ENCODE measurements at regions not wholly inside any gene's neighbourhood (a gene's known extent, or its start where the extent isn't known, plus 50 kb on each side); places are given as distances from the start of the nearest gene placed in this dataset.
"Not testable (repeated sequence)": the region's sequence is repeated elsewhere in the genome, so short reads cannot be mapped to it uniquely, and the experiment has no call there.

DNA sequence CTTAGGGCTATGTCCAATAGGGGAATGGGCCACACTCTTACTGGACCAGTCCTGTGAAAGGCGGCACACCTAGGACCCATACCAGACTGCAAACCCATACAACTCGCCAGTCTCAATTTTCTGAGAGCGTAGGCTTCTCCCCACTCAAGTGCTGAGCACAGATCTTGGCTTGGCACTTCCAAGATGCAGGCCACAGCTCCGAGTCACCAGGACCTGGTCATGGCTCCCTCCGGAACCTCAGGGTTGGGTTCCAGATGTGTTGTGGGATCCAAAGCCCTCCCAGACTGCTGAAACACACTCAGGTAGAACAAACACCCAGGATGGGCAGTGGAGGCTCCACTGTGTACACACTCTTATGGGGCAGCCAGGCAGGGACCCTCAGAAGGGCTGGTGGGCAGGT lies 103.3 kb downstream of the TMEM144 start:
- DNase-seq (ENCODE audit: low spot score) (no peak), FAIRE-seq (no peak)

DNA sequence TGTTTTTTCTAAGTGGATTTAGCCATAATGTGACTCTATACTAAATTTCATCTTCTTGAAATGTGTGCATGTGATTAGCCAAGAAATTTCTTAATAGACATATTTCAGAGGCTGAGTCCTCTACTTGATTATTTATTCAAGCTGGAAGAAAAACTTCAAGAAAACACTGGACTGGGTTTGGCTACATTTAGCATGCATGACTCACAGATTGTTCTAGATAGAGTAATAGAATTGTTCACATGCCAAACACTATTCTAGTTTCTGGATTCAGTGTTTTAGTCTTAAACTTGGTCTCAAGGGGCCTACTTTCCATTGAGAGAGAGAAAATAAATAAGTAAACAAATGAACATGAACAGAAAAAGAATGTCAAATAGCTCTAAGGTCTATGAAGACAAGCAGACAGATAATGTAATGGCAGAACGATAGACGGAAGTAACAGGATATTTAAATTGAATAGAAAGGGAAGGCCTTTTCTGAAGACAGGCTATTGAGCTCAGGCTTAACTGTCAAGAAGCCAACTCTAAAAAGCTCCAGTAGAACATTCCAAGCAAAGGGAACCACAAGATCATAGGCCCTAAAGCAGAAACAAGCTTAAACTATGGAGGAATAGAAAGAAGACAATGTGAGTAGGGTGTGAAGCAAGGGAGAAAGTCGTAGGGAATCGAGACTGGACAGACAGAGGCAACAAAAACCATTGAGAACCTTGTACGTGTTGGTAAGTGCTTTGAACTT lies 104.6 kb downstream of the TMEM144 start:
- DNase-seq (ENCODE audit: low spot score), result peak; percentile 14
- FAIRE-seq, result no peak

DNA sequence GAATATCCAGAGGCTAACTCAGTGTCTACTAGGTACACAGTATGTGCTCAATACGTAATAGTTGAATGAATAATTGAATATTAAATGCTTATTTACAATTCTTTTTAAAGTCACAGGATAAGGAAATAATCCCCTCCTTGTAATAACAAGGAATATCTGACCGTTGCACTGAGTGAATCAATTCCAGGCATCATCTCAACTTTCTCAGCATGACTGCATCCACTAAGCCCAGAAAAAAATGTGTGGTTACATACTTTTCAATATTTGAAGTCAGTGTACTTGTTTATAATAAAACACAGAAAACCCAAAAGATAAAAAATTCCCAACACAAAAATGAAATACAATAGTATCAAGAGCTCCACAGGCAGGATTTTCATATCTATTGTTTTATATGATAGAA lies 105.4 kb downstream of the TMEM144 start:
- FAIRE-seq (no peak), DNase-seq (ENCODE audit: low spot score) (no peak)

DNA sequence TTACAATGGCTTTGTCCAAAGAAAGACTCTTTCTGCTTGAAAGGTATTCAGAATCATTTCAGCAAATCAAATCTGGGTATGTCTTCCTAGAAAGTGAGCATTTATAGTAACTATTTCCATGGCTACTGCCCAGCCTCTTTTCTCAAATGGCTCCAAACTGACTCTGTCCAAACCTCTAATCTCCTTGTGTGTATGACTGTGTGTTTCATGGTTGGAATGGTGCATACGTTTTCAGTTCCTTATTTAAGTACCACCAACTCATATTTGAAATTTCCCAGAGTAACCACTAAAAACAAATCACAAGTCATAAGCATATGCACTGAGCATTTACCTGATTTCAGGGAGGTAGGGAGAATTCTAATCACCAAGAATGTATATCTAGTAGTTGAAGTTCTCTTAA lies 106.0 kb downstream of the TMEM144 start:
- FAIRE-seq, result no peak

DNA sequence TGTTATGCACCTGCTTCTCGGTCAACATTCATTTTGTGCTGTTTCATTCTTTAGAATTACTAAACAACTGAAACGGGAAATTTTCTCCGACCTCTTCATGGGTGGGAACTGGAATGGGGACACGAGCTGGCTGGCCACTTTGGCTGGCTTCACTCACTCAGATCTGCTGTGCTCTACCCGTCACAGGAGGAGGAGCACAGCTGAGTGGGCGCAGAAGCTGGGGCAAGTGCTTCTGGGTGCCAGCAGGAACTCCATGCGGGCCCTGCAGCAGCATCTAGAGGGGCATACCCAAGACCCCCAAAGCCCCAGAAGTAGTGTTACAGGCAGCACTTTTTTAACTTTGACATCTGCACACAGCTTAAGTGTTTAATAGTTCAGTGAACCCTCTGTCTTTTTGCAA lies 109.6 kb downstream of the TMEM144 start:
- no peak for FAIRE-seq
- DNase-seq (ENCODE audit: low spot score), result no peak

More for the DNA sequence above, 106.0 kb downstream of the TMEM144 start:
- DNase-seq (ENCODE audit: low spot score), result no peak

DNA sequence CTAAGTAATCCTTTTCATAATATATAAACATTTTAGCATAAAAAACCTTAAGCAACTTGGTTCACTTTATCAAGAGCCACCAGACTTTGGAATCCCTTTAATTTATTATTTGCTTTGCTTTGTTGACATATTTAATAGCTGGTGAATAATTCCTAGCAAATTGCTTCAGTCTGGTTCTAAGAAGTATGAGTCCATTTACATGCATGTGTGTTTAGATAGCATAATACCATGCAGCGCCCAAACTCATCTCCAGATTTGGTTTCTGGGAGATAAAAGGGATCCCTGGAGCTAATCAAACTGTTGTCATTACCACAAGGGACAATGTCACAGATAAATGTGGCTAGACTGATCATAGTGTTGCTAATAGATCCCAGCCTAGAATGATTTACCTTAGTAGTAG lies 111.8 kb downstream of the TMEM144 start:
- no peak for FAIRE-seq
- DNase-seq (ENCODE audit: low spot score), result no peak

DNA sequence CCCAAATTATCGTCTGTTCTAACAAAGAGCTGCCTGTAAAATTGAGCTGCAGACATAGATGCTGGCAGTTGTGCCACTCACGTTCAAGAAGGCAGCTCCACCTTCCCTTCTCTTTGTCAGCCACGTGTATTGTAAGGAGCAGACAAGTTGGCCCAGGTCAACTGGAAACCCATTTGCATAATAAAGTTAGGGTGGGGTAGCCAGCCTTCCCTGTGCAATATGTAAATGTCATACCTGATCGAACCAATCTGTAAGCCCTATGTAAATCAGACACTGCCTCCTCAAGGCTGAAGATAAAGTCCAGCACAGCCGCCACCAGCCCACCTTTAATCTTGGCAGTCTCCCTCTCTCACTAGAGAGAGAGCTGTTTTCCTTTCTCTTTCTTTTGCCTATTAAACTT lies 117.2 kb downstream of the TMEM144 start:
- FAIRE-seq, result no peak
- no peak for DNase-seq (ENCODE audit: low spot score)

DNA sequence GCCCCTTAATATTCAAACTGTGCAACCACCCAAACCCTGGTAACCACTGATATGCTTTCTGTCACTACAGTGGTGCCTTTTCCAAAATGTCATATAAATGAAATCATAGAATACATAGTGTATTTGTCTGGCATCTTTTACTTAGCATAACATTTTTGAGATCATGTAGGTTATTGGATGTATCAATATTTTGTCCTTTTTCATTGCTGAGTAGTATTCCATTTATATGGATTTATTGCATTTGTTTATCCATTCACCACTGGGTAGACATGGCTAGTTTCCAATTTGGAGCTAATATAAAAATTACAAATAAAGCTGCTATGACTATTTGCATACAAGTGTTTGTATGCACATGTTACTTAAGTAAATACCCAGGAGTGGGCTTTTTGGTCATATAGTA lies 121.6 kb downstream of the TMEM144 start:
- FAIRE-seq (no peak), DNase-seq (ENCODE audit: low spot score) (no peak)

DNA sequence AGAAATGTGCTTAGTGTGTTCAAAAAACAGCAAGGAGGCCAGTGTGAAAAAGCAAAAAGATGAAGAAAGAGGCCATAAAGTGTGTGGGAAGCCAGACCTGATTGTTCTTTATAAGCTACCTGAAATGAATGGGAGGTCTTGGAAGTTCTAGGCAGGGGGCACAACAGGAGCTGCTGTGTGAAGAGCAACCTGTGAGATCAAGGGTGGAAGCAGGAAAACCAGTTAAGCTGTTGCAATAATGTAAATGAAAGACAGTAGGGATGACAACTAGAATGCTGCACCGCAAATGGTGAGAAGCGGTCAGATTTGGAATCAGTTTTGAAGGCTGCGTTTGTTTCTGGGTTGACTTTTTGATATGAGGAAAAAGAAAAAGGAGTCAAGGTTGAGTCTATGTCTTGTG lies 123.5 kb downstream of the TMEM144 start:
- no peak for DNase-seq (ENCODE audit: low spot score)
- no peak for FAIRE-seq

DNA sequence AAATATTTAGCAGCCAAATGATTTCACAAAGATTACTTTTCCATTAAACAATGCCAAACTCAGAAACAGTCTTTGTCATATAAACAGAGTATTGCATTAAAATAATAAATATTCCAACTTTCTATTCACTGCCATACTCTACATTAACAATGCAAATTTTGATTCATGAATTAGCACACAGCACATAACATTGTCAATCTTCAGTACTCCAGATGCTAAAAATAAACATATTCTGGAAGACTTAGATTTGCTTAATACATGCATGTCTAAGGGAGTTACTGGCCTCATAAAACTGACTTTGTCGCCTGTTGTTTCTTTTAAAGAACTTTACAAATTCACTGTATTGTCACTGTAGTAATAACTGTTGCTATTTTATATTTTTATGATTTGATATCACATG lies 131.6 kb downstream of the TMEM144 start:
- FAIRE-seq, result no peak
- DNase-seq (ENCODE audit: low spot score), result no peak

DNA sequence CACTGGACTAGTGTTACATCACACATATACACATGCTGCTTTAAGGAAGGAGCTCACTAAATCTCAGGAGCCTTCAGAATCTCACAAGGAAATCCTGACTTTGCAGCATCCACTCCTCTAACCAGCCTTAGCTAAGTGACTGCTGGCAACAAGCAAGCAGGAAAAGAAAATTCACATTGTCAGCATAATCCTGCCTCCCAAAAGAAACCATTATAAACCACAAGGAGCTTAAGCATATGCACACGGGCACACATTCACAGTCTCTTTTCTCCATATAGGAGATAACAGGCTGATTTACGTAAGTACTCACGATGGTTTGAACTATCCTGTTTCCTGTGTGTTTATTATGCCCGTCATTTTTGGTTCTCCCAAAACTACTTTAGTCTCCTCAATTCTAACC lies 136.3 kb downstream of the TMEM144 start:
- DNase-seq (ENCODE audit: low spot score) (no peak), FAIRE-seq (no peak)

DNA sequence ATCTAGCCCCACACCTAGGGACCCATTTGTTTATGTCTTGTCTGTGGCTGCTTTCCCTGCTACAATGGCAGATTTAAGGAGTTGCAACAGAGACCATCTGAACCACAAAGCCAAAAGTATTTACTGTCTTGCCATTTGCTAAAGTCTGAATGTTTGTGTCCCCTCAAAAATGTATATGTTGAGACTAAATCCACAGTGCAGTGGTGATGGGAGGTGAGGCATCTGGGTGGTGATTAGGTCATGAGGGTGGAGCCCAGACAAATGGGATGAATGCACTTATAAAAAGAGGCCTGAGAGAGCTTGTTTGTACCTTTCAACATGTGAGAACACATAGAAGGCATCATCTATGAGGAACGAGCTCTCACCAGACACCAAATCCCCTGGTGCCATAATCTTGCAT lies 137.3 kb downstream of the TMEM144 start:
- FAIRE-seq (no peak), DNase-seq (ENCODE audit: low spot score) (no peak)

DNA sequence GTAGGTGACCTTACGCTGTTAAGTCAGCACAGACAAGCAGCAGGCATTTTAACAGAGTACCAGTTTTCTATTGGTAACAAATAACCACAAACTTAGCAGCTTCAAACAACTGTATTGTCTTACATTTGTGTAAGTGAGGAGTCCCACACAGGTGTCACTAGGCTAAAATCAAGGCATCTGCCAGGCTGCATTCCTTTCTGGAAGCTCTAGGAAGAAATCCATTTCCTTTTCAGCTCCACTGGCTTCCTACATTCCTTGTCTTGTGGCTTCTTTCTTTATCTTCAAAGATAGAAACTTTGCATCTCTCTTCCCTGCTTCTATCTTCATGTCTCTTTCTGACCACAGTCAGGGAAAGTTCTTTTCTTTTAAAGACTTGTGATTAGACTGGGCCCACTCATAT lies 139.9 kb downstream of the TMEM144 start:
- no peak for DNase-seq (ENCODE audit: low spot score)
- no peak for FAIRE-seq

DNA sequence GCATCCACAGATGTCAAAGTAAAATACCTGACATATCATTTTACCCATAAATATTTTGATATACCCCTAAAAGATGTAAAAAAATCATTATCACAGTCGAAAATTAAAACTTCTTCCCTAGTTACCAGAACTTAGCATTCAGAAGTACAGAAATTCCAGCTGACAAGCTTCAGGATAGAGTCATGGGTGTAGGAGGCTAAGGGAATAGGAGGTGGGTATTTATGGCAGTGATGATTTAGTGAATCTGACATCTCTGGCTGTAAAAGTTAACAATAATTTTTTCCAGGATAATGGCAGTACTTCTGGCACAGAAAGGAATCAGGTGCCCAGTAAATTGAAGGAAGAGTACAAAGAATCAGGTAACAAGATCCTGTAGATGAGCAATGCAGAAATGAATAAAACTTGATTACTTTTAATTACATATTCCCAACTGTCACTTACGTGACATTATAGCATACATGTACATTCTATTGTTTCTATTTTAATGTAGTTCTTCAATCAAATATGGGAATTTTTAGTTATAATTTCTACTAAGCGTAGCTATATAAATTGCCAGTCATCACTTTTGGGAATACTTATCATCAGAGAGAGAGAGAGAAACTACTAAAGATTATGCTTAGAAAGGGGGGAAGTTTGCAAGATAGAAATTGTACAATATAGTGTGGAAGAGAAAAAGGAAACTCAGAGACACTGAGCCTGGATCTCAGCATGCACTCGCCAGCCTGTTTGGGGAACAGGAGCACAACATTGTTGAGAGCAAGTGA lies 143.4 kb downstream of the TMEM144 start:
- DNase-seq (ENCODE audit: low spot score) (no peak), FAIRE-seq (no peak)

DNA sequence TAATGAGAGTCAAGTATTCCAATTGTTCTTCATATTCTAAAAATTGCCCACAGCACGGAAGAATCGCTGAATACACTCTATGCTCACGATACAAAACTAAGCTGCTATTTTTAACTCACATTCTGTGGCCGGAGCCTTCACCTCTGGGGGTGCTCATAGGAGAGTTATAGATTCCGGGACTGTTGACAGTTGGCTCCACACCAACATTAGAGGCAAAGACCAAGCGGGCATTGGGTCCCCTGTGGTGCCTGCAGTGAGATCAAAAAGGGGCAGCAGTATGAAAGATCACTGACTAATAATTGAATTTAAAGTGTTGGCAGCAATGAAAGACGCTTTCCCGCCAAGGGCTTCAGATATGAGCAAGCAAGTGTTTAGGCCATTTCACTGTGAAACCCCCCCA lies 146.0 kb downstream of the TMEM144 start:
- FAIRE-seq (no peak), DNase-seq (ENCODE audit: low spot score) (no peak)

DNA sequence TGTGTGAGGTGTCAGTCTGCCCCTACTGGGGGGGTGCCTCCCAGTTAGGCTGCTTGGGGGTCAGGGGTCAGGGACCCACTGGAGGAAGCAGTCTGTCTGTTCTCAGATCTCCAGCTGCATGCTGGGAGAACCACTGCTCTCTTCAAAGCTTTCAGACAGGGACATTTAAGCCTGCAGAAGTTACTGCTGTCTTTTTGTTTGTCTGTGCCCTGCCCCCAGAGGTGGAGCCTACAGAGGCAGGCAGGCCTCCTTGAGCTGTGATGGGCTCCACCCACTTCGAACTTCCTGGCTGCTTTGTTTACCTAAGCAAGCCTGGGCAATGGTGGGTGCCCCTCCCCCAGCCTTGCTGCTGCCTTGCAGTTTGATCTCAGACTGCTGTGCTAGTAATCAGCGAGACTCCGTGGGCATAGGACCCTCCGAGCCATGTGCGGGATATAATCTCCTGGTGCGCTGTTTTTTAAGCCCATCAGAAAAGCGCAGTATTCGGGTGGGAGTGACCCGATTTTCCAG lies 153.7 kb upstream of the RXFP1 start:
- FAIRE-seq; DNase-seq (ENCODE audit: low spot score): not testable (repeated sequence)

DNA sequence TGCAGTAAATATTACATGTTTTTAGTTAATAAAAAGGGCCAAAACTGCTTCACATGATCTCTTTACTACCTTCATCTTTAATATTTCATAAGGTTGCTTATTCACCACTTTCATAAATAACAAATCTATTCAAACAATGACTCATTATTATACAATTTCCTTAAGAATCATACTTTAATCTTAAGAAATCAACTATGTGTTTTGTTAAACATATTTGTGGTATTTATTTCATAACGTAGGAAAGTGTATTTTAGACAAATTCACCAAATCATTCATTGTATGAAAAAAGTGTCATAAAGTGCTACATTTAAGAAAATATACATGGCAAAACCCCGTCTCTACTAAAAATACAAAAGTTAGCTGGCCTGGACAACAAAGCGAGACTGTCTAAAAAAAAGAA lies 150.5 kb upstream of the RXFP1 start:
- FAIRE-seq (no peak), DNase-seq (ENCODE audit: low spot score) (no peak)

DNA sequence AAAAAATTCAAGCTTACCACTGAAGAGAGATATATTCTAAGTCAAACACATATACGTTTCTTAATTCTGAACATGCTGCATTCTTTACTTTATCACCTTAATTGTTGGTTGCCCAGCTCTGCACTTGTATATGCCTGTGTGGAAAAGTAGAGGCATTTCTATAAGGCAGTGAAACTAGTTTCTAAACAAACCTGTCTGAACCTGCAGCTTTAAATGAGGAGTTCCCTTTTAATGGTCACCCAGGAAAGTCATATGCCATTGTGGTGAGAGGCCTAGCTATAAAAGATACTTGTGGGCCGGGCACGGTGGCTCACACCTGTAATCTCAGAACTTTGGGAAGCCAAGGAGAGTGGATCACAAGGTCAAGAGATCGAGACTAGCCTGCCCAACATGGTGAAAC lies 147.4 kb upstream of the RXFP1 start:
- no peak for FAIRE-seq
- no peak for DNase-seq (ENCODE audit: low spot score)

DNA sequence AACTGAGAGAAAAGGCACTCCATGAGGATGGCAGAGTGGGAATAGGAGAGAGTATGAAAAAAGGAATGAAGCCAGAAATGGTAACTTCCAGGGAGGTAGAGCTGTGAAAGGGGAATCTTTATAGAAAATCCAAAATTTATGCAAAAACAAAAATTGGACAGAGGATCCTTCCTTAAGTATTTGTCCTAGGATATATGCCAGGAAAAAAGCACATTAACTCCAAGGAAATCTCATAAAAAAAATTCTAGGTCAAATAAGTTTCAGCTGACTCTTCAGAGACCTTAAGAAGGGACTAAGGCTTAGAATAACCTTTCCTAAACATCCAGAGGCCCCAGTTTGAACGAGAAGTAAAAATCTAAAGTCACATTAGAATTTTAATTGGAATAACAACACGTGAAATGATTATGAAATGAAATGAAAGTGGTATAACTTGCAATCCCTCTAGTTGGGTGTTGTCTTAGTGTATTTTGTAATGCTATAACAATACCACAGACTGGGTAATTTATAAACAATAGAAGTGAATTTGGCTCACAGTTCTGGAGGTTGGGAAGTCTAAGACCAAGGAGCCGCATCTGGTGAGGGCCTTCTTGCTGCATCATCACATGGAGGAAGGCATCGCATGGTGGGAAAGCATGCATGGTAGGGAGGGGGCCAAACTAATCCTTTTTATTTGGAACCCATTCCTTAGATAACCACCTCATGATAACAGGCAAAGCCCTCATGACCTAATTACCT lies 145.4 kb upstream of the RXFP1 start:
- no peak for DNase-seq (ENCODE audit: low spot score)
- no peak for FAIRE-seq

DNA sequence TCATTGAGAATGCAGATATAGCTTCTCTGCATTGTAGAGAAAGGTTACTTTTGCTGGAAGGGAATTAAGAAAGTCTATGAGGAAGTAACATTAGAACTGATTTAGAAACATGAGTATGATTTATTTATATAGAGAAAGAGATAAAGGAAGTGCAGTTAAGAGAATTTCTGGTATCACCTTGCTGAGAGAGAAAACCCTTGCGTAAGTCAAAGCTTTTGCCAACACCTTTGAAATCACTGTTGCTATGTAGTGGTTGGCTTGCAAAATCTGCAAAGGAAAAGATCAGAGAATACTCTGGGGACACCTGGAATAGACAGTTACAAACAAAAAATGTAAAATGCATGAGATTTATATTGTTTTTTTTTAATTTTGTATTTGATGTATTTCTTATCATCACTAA lies 137.3 kb upstream of the RXFP1 start:
- FAIRE-seq, result no peak
- DNase-seq (ENCODE audit: low spot score), result no peak

DNA sequence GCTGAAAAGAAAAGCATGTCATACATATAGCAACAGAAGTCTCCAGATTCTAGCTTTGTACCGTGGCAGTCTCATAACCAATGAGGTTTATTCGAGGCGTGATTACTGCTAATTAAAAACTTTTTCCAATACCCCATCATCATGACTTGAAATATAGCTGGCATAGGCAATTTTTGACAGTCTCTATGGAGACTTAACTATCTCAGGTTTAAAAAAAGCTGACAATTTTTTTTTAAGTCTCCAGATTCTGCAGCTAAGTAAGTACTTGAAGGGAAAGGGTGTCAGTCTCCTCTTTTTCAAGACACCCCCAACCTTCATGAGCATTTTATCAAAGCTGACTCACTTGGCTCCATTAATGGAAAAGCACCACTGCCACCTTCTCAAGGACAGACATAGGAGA lies 126.3 kb upstream of the RXFP1 start:
- no peak for FAIRE-seq
- DNase-seq (ENCODE audit: low spot score), result no peak

DNA sequence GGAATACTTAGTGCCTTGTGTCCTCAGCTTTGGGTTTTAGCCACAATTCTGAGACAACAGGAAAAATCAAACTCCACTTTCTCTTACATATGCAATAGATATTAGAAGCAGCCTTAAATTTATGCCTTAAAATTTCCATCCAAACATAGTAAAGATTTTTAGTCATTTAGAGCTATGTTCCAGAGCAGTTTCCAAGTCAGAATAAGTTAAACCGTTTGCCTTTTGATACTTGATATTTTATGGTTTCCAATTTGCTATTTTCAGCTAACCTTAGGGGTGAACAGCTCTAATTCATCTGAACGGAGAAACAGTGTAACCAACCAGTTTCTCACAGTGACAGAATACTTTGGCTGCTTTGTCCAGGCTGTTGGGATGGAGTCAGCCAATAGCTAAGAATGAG lies 125.8 kb upstream of the RXFP1 start:
- no peak for FAIRE-seq

More for the DNA sequence above, 125.8 kb upstream of the RXFP1 start:
- DNase-seq (ENCODE audit: low spot score), result no peak
